ENCODE measurements at regions not wholly inside any gene's neighbourhood (a gene's known extent, or its start where the extent isn't known, plus 50 kb on each side); places are given as distances from the start of the nearest gene placed in this dataset.

GRCh38 chr3:178010306-178010705 lies 525.9 kb upstream of the KCNMB2 start:
- no peak for TF ChIP-seq CTCF (conservative IDR thresholded peaks at IDR 0.05; ENCODE audit: low read depth, low read length)
- no peak for TF ChIP-seq EZH2phosphoT487 (IDR thresholded peaks at IDR 0.05; ENCODE audit: borderline replicate concordance, low read length)
- no peak for TF ChIP-seq EZH2 (IDR thresholded peaks at IDR 0.05; ENCODE audit: low read length, unreplicated experiment)

Data from PC-3 (cell line).